Panc1 (cell line): ENCODE measurements at regions not wholly inside any gene's neighbourhood (a gene's known extent, or its start where the extent isn't known, plus 50 kb on each side); places are given as distances from the start of the nearest gene placed in this dataset.

ENCODE experiments used
- POLR2AphosphoS5 ChIP-seq: IDR thresholded peaks from 2 replicates; pipeline ENCODE4 v1.6.1; 2012; ENCODE audit warnings: mild to moderate bottlenecking, low read depth, low read length, moderate library complexity
- TF ChIP-seq, protein P1 (sequence below): fragments of 450-650 bp; IDR thresholded peaks from 2 replicates; pipeline ENCODE4 v1.5.1; 2017; ENCODE audit warnings: mild to moderate bottlenecking

DNA sequence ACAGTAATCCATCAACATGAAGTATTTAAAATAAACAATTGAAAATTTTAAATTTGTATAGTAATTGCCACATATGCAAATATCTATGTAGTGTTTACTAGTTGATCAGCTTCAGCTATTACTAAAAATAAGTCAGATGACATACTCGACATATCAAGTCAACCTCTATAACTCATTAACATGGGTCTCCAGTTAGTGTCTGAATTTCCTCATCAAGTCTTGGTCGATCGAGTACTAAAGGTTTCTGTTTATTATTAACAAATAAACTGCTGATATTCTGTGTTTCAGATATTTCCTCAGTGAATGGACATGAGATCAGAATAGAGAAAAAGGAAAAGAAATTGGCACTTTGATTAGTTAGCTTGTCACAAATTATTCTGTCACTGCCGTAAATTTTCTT is 266.5 kb upstream of the ITGA1 start:
- no peak for TF ChIP-seq POLR2AphosphoS5
- TF ChIP-seq, protein P1, sequence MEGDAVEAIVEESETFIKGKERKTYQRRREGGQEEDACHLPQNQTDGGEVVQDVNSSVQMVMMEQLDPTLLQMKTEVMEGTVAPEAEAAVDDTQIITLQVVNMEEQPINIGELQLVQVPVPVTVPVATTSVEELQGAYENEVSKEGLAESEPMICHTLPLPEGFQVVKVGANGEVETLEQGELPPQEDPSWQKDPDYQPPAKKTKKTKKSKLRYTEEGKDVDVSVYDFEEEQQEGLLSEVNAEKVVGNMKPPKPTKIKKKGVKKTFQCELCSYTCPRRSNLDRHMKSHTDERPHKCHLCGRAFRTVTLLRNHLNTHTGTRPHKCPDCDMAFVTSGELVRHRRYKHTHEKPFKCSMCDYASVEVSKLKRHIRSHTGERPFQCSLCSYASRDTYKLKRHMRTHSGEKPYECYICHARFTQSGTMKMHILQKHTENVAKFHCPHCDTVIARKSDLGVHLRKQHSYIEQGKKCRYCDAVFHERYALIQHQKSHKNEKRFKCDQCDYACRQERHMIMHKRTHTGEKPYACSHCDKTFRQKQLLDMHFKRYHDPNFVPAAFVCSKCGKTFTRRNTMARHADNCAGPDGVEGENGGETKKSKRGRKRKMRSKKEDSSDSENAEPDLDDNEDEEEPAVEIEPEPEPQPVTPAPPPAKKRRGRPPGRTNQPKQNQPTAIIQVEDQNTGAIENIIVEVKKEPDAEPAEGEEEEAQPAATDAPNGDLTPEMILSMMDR: no peak
